Suppressor macrophage treated with lipopolysaccharide for 4 hours (primary cell): ENCODE measurements at regions not wholly inside any gene's neighbourhood (a gene's known extent, or its start where the extent isn't known, plus 50 kb on each side); places are given as distances from the start of the nearest gene placed in this dataset.

Experiments used
- DNase-seq: peaks from one replicate; pipeline ENCODE4 v3.0.0-alpha.2; 2020

DNA sequence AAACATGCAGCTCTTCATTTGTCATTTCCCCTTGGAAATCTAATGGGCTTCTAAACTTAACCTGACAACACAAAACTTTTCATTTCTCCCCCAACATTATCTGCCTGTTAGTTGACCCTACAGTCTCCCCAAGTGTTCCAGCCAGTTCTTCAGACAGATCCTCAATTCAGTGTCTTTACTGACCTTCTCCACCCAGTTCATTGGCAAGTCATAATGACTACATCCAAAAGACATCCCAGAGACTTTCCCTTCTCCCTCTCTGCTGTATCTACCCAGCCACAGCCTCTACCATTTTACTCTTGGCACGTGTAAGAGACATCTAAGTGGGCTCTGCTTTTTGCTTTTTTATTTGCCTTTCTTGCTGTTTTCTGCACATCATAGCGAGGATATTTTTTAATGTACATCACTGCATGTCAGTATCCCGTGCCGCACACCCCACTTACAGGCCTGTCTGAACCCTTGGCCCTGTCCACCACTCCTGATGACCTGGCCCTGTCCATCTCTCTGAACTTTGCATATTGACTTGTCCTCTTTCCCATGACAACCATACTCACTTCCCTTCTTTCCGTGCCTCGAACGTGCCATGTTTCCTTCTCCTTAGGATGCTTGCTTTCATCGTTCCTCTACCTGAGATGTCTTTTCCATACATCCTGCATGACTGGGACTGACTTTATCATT is 391.9 kb downstream of the IRS2 start:
- no peak for DNase-seq

DNA sequence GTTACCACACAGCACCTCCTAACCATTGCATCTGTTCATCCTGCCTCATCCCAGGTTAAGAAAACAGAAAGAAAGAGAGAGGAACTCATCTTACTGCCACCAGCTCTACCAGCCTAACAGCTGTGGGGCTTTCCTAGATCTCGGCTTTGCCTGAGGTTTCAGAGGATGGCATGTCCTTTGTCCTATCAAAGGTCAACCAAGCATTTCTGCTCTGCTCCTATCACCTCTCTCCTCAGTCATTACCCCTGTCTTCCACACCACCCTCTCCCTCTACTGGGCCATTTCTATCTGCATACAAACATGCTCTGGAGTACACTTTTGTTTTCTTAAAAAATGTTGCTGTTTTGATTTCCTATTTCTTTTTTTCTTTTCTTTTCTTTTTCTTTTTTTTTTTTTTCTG is 393.3 kb downstream of the IRS2 start:
- no peak for DNase-seq

DNA sequence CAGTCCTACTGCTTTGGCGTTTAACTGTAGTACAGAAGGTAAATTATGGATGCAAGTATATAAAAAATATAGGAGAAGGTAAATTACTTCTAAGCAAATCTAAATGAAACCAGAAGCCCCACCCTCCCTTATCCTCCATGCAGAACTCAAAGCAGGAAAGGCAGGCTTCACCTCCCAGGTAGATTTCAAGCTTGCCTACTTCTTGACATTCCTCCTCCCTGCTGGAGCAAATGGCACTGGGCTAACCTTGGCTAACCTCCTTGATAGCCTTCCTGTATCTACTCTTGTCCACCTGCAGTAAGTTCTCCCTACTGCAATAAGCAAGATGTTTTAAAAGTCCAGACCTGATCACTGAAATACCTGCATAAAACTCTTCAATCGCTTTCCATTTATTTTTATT is 396.0 kb downstream of the IRS2 start:
- no peak for DNase-seq

GRCh38 chr13:109389892-109390345 is 396.5 kb downstream of the IRS2 start:
- DNase-seq = peak; percentile 88

DNA sequence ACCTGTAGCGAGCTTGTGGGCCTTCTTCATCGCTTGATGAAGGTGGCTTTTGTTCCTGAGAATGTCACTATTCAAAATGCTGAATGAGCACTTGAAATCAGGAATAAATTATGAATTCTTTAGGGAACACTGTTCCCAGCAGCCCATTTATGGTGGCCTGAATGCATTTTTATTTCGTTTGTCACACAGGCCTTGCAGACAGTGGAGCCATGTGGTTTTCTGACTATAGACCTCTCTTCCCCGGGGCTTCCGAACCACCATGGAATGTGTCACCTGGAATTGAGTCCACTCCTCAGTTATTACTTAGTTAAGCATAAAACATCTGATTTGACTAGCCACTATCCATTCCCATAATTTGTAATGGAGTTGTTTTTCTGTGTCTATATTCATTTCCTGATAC is 396.9 kb downstream of the IRS2 start:
- DNase-seq = no peak

GRCh38 chr13:109387471-109387870 is 398.9 kb downstream of the IRS2 start:
- peak; percentile 71 for DNase-seq

DNA sequence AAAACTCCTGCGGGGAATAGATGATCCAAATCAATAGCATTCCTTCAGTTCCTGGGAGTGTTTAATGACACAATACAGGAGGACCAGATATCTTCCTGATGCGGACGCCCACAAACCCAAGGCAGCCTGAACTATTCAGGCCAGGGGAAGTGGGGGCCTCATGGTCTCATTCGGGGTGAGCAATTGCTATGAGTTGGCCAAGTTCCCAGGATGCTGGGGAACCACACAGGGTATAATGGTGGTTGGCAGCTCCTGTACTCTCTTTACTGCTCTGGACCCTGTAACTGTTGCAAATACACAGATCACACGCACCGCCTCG is 401.2 kb downstream of the IRS2 start:
- DNase-seq = peak; percentile 39

DNA sequence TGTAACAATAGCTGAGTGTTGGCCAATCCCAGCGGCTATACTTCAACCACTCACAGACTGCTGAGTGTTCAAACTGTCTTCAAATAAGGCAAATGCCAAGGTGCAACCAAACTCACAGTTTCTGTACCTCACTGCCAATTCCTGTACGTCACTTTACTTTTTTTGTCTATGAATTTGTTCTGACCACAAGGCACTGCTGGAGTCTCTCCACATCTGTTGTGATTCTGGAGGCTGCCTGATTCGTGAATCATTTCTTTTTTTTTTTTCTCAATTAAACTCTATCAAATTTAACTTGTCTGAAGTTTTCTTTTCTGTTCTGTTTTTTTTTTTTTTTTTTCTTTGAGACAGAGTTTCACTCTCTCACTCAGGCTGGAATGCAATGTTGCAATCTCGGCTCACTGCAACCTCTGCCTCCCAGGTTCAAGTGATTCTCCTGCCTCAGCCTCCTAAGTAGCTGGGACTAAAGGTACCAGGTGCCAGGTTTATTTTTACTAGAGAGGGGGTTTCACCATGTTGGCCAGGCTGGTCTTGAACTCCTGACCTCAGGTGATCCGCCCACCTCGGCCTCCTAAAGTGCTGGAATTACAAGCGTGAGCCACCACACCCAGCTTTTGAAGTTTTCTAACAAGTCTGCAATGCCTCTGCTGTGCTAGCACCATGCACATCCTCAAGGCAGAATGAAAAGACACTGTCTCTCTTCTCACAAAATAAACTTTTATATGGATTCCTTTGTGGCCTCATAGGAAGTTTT is 401.7 kb downstream of the IRS2 start:
- no peak for DNase-seq

- peak; percentile 28 for DNase-seq
Observed at GRCh38 chr13:109383683-109384082, 402.7 kb downstream of the IRS2 start.

GRCh38 chr13:109381546-109382180 is 404.7 kb downstream of the IRS2 start:
- peak; percentile 27 for DNase-seq

DNA sequence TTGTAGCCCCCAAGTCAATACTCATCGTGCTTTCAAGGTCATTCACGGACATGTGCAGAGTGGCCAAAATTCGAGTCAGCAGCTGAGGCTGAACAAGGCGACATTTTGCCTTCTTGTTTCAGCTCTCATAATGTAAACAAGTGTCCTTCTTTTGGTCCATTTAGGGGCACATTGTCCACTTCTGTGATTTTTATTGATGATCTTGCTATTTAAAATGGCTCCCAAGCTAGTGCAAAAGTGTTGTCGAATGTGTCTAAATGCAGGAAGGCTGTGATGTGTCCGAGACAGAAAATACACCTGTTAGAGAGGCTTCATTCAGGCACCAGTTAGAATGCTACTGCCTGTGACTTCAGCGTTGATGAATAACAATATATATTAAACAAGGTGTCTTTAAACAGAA is 405.9 kb downstream of the IRS2 start:
- no peak for DNase-seq

GRCh38 chr13:109379930-109380329 is 406.5 kb downstream of the IRS2 start:
- no peak for DNase-seq

GRCh38 chr13:109376936-109377335 is 409.4 kb downstream of the IRS2 start:
- DNase-seq = no peak

DNA sequence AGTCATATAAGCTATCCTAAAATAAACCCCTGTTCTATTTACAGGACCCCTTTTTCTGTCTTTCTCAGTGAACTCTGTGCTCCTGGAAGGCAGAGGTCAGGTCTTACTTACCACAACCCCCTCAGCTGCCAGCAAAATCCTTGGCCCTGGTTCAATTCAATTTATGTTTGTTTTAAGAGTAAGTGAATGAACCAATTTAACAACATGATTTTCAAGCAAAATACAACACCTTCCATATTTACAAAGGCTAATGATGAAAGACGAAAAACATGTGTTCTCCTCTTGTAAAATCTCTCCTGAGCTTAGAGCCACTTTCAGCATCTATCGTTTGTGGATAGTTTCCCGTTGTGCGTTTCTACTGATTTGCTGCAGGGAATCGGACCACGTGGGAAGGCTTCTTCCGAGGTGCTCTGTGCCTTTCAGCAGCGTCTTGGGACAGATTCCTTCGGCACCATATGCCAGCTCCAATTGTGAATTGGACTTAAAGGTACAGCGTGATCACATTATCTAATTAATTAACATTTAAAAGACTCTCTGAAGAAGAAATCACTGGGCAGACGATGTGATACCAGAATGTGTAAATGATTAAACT is 411.7 kb downstream of the IRS2 start:
- no peak for DNase-seq

GRCh38 chr13:109372666-109373065 is 413.7 kb downstream of the IRS2 start:
- no peak for DNase-seq

GRCh38 chr13:109371066-109371465 is 415.3 kb downstream of the IRS2 start:
- DNase-seq = no peak

- DNase-seq = no peak
Observed at GRCh38 chr13:109370496-109370895, 415.9 kb downstream of the IRS2 start.

GRCh38 chr13:109369353-109370052 is 416.9 kb downstream of the IRS2 start:
- no peak for DNase-seq

DNA sequence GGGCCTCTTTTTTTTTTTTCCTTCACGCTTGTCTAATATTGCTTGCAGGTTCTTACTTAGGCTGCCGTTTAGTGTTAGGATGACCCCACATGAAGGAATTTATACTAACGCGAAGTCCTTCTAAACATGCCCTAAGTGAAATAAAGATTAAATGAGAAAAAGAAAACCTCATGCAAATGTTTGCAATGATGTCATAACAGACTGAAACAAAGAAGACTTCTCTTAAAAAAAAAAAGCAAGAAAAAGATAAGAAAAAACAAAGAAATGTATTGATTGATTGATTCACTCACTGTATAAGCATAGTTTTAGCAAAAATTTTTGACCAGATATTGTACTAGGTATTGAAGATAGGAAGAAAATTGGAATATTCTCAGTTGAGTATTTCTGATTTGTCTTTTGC is 418.2 kb downstream of the IRS2 start:
- DNase-seq = no peak

- DNase-seq = no peak
Observed at GRCh38 chr13:109366525-109366924, 419.9 kb downstream of the IRS2 start.

- no peak for DNase-seq
Observed at GRCh38 chr13:109363431-109363830, 423.0 kb downstream of the IRS2 start.

GRCh38 chr13:109362616-109363015 is 423.8 kb downstream of the IRS2 start:
- DNase-seq = no peak
